GM12892 (cell line): ENCODE measurements at regions not wholly inside any gene's neighbourhood (a gene's known extent, or its start where the extent isn't known, plus 50 kb on each side); places are given as distances from the start of the nearest gene placed in this dataset.

ENCODE experiments used
- POLR2A ChIP-seq: IDR thresholded peaks from 2 replicates; pipeline ENCODE4 v1.6.1; 2011; ENCODE audit warnings: low read depth, low read length, control low read depth
- POLR2AphosphoS5 ChIP-seq: IDR thresholded peaks from 2 replicates; pipeline ENCODE4 v1.6.1; 2011; ENCODE audit warnings: low read depth, low read length, control low read depth
- TAF1 ChIP-seq: IDR thresholded peaks from 2 replicates; pipeline ENCODE4 v1.6.1; 2011; ENCODE audit warnings: low read depth, mild to moderate bottlenecking, control low read depth, low read length, borderline replicate concordance

DNA sequence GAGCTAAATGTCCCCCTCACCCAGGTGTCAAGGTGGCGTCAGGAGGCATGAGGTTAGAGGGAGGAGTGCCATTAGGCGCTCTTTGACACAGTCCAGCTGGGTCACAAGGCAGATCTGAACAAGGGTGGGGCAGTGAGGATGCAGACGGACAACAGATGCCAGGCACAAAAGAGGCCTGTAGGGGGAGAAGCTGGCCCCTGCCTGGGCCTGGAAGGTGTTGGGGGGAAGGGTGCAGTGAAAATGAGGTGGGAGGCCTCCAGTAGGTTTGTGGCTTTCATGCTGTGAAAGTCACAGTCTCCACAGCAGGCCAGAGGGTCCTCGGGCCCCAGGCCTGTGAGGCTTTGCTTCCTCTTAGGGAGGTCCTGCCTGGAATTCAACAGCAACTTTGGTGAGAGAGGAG, 85.0 kb upstream of the PLET1 start:
- TF ChIP-seq POLR2A (no peak), POLR2AphosphoS5 (no peak), TAF1 (no peak)
